ENCODE measurements at regions not wholly inside any gene's neighbourhood (a gene's known extent, or its start where the extent isn't known, plus 50 kb on each side); places are given as distances from the start of the nearest gene placed in this dataset.
A peak's percentile ranks its signal among the peaks of the same experiment; 100 is the strongest.
"Not testable (repeated sequence)": the region's sequence is repeated elsewhere in the genome, so short reads cannot be mapped to it uniquely, and the experiment has no call there.

- peak; percentile 22 for DNase-seq
Observed at GRCh38 chr10:78096486-78096885, 62.8 kb downstream of the RPS24 start.

- DNase-seq = not testable (repeated sequence)
Observed at GRCh38 chr10:78102593-78102992, 68.9 kb downstream of the RPS24 start.

- no peak for DNase-seq
Observed at GRCh38 chr10:78109210-78109609, 75.5 kb downstream of the RPS24 start.

- no peak for DNase-seq
Observed at GRCh38 chr10:78115135-78115853, 81.6 kb downstream of the RPS24 start.

GRCh38 chr10:78116361-78116760 lies 82.7 kb downstream of the RPS24 start:
- DNase-seq = no peak

- no peak for DNase-seq
Observed at GRCh38 chr10:78118591-78118990, 84.9 kb downstream of the RPS24 start.

- DNase-seq = no peak
Observed at GRCh38 chr10:78121801-78122200, 88.1 kb downstream of the RPS24 start.

- DNase-seq = no peak
Observed at GRCh38 chr10:78124167-78124566, 90.5 kb downstream of the RPS24 start.

GRCh38 chr10:78129211-78129610 lies 95.5 kb downstream of the RPS24 start:
- no peak for DNase-seq

GRCh38 chr10:78130966-78131710 lies 97.5 kb downstream of the RPS24 start:
- no peak for DNase-seq

- DNase-seq = no peak
Observed at GRCh38 chr10:78134773-78135306, 101.2 kb downstream of the RPS24 start.

- DNase-seq = no peak
Observed at GRCh38 chr10:78137147-78137546, 103.5 kb downstream of the RPS24 start.

- no peak for DNase-seq
Observed at GRCh38 chr10:78139341-78139740, 105.7 kb downstream of the RPS24 start.

- no peak for DNase-seq
Observed at GRCh38 chr10:78140066-78140630, 106.5 kb downstream of the RPS24 start.

GRCh38 chr10:78143576-78143975 lies 109.9 kb downstream of the RPS24 start:
- DNase-seq = no peak

- DNase-seq = no peak
Observed at GRCh38 chr10:78146200-78146599, 112.5 kb downstream of the RPS24 start.

GRCh38 chr10:78147202-78147601 lies 113.5 kb downstream of the RPS24 start:
- no peak for DNase-seq

GRCh38 chr10:78148216-78148960 lies 114.7 kb downstream of the RPS24 start:
- DNase-seq = no peak

- DNase-seq = no peak
Observed at GRCh38 chr10:78148961-78149612, 115.4 kb downstream of the RPS24 start.

GRCh38 chr10:78150756-78151155 lies 117.1 kb downstream of the RPS24 start:
- no peak for DNase-seq

- no peak for DNase-seq
Observed at GRCh38 chr10:78155722-78156121, 122.1 kb downstream of the RPS24 start.

GRCh38 chr10:78160591-78160990 lies 126.9 kb downstream of the RPS24 start:
- no peak for DNase-seq

- DNase-seq = no peak
Observed at GRCh38 chr10:78162853-78163252, 129.2 kb downstream of the RPS24 start.

Measured in hematopoietic multipotent progenitor cell treated with erythropoietin and hydrocortisone succinate and interleukin-3 and kit ligand, for 6 days (in vitro differentiated cells).